PC-3 (cell line): ENCODE measurements at regions not wholly inside any gene's neighbourhood (a gene's known extent, or its start where the extent isn't known, plus 50 kb on each side); places are given as distances from the start of the nearest gene placed in this dataset.

Experiments used
- ATAC-seq: fragments of 200-7000 bp; cut with Tn5 transposase; 2 replicates; pipeline ENCODE4 v1.9.1; 2020; ENCODE audit warnings: mild to moderate bottlenecking, moderate library complexity
- BruUV-seq: library from RNA; stranded (reverse); fragments of 400-500 nt; replicated peaks from 2 replicates; lab custom pipeline; 2021; lab: Mats Ljungman, UMichigan
- CTCF ChIA-PET: fragments of 300-600 bp; sonication (Branson Sonifier 250); formaldehyde crosslinking; loops from one replicate; lab custom pipeline; 2022; ENCODE audit warnings: antibody characterized with exemption; lab: Charles Lee
- POLR2A ChIA-PET: fragments of 300-600 bp; sonication (Branson Sonifier 250); formaldehyde crosslinking; loops from one replicate; lab custom pipeline; 2022; ENCODE audit warnings: antibody characterized with exemption; ENCODE audit not compliant: unreplicated experiment; lab: Charles Lee
- DNase-seq: peaks from one replicate; pipeline ENCODE4 v3.0.0-alpha.2; 2015
- H2AFZ ChIP-seq: fragments of 300-600 bp; sonication (generic); 2 replicates; pipeline ENCODE4 v1.6.0; 2016; ENCODE audit warnings: antibody characterized with exemption, low read length
- H3F3A ChIP-seq: fragments of 300-600 bp; sonication (generic); one replicate; pipeline ENCODE4 v1.6.0; 2017; ENCODE audit warnings: antibody characterized with exemption, low read length, control low read depth, mild to moderate bottlenecking; ENCODE audit not compliant: unreplicated experiment
- H3K27ac ChIP-seq: fragments of 300-600 bp; sonication (generic); 2 replicates; pipeline ENCODE4 v1.5.1; 2016; ENCODE audit warnings: mild to moderate bottlenecking, low read length
- H3K27me3 ChIP-seq: fragments of 300-600 bp; sonication (generic); 2 replicates; pipeline ENCODE4 v1.6.1; 2016; ENCODE audit warnings: low read length, mixed read lengths
- H3K36me3 ChIP-seq: fragments of 300-600 bp; sonication (generic); 2 replicates; pipeline ENCODE4 v1.6.1; 2016; ENCODE audit warnings: low read depth, mixed run types, low read length, mixed read lengths
- H3K4me1 ChIP-seq: fragments of 300-600 bp; sonication (generic); 2 replicates; pipeline ENCODE4 v1.5.1; 2016; ENCODE audit warnings: low read length; ENCODE audit not compliant: insufficient read depth
- H3K4me2 ChIP-seq: fragments of 300-600 bp; sonication (generic); 2 replicates; pipeline ENCODE4 v1.6.0; 2016; ENCODE audit warnings: low read length
- H3K4me3 ChIP-seq: fragments of 300-600 bp; sonication (generic); 2 replicates; pipeline ENCODE4 v1.5.1; 2016; ENCODE audit warnings: mild to moderate bottlenecking, low read length, mixed read lengths
- H3K79me2 ChIP-seq: fragments of 300-600 bp; sonication (generic); 2 replicates; pipeline ENCODE4 v1.6.1; 2017; ENCODE audit warnings: low read length, mixed read lengths
- H3K9ac ChIP-seq: fragments of 300-600 bp; sonication (generic); 2 replicates; pipeline ENCODE4 v1.6.0; 2016; ENCODE audit warnings: mild to moderate bottlenecking, low read length
- H3K9me2 ChIP-seq: fragments of 300-600 bp; sonication (generic); replicated peaks from 2 replicates; pipeline ENCODE4 v1.6.1; 2016; ENCODE audit warnings: mixed run types, low read length, mixed read lengths
- H3K9me3 ChIP-seq: fragments of 300-600 bp; sonication (generic); 2 replicates; pipeline ENCODE4 v1.6.1; 2016; ENCODE audit warnings: low read length, mixed read lengths
- H4K20me1 ChIP-seq: fragments of 300-600 bp; sonication (generic); 2 replicates; pipeline ENCODE4 v1.6.1; 2016; ENCODE audit warnings: low read length, mixed read lengths
- EZH2 ChIP-seq: fragments of 300-600 bp; sonication (generic); IDR thresholded peaks from one replicate; pipeline ENCODE4 v1.6.1; 2017; ENCODE audit warnings: antibody characterized with exemption, mild to moderate bottlenecking, low read length; ENCODE audit not compliant: unreplicated experiment
- EZH2phosphoT487 ChIP-seq: fragments of 300-600 bp; sonication (generic); IDR thresholded peaks from 2 replicates; pipeline ENCODE4 v1.6.1; 2018; ENCODE audit warnings: mild to moderate bottlenecking, antibody characterized with exemption, low read length, borderline replicate concordance
- intact Hi-C: fragments of 100-400 bp; cut with micrococcal nuclease; formaldehyde crosslinking; loops from 2 replicates; pipeline ENCODE4 v1.9.0; 2023
- TF ChIP-seq, protein P1 (sequence below): fragments of 300-600 bp; sonication (generic); conservative IDR thresholded peaks from 2 replicates; pipeline ENCODE4 v1.5.1; 2017; ENCODE audit warnings: antibody characterized with exemption, low read depth, mild to moderate bottlenecking, low read length

DNA sequence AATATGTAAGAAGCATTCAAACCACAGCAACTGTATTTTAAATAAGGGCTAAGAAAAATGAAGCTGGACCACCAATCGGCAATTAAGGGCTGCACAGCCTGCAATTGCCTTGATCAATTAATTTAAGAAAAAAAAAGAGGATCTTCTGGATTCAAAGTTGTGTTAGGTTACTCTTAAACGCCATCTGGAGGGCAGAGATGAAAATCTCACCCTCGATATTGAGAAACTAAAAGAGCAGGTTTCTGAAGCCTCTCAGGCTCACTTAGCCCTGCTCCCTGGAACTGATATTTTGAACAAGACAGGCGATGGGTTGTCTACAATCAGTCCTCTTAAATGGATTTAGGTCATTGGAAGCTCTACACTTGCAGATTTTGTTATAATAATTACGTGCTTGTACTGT lies 579.4 kb downstream of the GRXCR1 start:
- H3K9me3 ChIP-seq, result no peaks in the 10 kb centered on the region
- DNase-seq (peak; percentile 9), ATAC-seq (no peak)
- no peaks in the 10 kb centered on the region for H4K20me1 ChIP-seq
- H3K27me3 ChIP-seq, result no peaks in the 10 kb centered on the region
- H3K9ac ChIP-seq, result no peak overlapping the region
- H3K4me2 ChIP-seq, result no peak overlapping the region
- no peak overlapping the region for H2AFZ ChIP-seq
- no peaks in the 10 kb centered on the region for H3K4me1 ChIP-seq
- no peaks in the 10 kb centered on the region for H3K79me2 ChIP-seq
- H3K27ac ChIP-seq, result no peak overlapping the region
- no peaks in the 10 kb centered on the region; the same call in 1 of the 2 replicates for H3K36me3 ChIP-seq
- no peak overlapping the region for H3K4me3 ChIP-seq
- no TSS peak for BruUV-seq
- H3F3A ChIP-seq, result no peaks in the 10 kb centered on the region
- CTCF ChIA-PET, result no interaction called here
- H3K9me2 ChIP-seq, result no peaks in the 10 kb centered on the region
- intact Hi-C loops, result no loop called here
- TF ChIP-seq, protein P1, sequence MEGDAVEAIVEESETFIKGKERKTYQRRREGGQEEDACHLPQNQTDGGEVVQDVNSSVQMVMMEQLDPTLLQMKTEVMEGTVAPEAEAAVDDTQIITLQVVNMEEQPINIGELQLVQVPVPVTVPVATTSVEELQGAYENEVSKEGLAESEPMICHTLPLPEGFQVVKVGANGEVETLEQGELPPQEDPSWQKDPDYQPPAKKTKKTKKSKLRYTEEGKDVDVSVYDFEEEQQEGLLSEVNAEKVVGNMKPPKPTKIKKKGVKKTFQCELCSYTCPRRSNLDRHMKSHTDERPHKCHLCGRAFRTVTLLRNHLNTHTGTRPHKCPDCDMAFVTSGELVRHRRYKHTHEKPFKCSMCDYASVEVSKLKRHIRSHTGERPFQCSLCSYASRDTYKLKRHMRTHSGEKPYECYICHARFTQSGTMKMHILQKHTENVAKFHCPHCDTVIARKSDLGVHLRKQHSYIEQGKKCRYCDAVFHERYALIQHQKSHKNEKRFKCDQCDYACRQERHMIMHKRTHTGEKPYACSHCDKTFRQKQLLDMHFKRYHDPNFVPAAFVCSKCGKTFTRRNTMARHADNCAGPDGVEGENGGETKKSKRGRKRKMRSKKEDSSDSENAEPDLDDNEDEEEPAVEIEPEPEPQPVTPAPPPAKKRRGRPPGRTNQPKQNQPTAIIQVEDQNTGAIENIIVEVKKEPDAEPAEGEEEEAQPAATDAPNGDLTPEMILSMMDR, result no peak; the same call in 1 of the 2 replicates
- POLR2A ChIA-PET, result no interaction called here

DNA sequence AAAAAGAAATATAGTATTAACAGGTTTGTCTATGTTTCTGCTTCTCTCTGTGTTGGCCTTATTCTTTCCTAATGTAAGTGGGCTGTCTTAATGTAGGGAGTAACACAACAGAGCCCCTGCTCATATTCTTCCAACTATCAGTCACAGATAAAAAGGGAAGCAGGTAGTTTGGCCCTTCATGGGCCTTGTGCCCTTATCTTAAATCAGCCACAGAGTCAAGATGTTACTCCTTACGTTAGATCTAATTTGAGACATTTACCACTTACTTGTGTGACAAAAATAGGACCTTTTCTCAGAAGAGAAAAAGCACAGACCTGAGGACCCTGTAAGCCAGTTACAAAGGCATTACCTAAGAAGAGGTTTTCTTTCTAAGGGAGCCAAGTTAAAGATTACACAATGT lies 589.0 kb downstream of the GRXCR1 start:
- Histone ChIP-seq H4K20me1 (no peaks in the 10 kb centered on the region), H3K4me3 (no peak overlapping the region), H2AFZ (no peak overlapping the region), H3K4me1 (no peaks in the 10 kb centered on the region), H3K9ac (no peak overlapping the region), H3K27me3 (no peaks in the 10 kb centered on the region), H3K4me2 (no peak overlapping the region), H3K9me3 (no peaks in the 10 kb centered on the region), H3F3A (no peaks in the 10 kb centered on the region), H3K9me2 (no peaks in the 10 kb centered on the region), H3K36me3 (no peaks in the 10 kb centered on the region), H3K27ac (no peak overlapping the region), H3K79me2 (no peaks in the 10 kb centered on the region)
- intact Hi-C loops, result no loop called here
- ChIA-PET CTCF (no interaction called here), POLR2A (no interaction called here)
- TF ChIP-seq, protein P1, result no peak
- no TSS peak for BruUV-seq
- ATAC-seq (no peak), DNase-seq (no peak)

DNA sequence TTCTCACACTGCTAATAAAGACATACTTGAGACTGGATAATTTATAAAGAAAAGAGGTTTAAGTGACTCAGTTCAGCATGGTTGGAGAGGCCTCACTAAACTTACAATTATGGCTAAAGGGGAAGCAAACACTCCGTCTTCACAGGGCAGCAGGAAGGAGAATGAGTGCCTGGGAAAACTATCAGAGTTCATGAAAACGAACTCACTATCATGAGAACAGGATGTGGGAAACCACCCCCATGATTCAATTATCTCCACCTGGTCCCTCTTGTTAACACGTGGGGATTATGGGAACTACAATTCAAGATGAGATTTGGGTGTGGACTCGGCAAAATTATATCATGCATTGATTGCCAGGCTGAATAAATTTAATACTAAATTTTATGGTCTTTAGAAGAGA lies 592.7 kb downstream of the GRXCR1 start:
- Histone ChIP-seq H3K4me1 (no peaks in the 10 kb centered on the region), H3K4me2 (no peak overlapping the region), H3K9me2 (no peaks in the 10 kb centered on the region), H3F3A (no peaks in the 10 kb centered on the region), H3K9ac (no peak overlapping the region), H2AFZ (no peak overlapping the region), H3K4me3 (no peak overlapping the region), H3K79me2 (no peaks in the 10 kb centered on the region), H3K9me3 (no peaks in the 10 kb centered on the region), H3K27ac (no peak overlapping the region), H4K20me1 (no peaks in the 10 kb centered on the region), H3K27me3 (no peaks in the 10 kb centered on the region), H3K36me3 (no peaks in the 10 kb centered on the region)
- intact Hi-C loops, result no loop called here
- DNase-seq (no peak), ATAC-seq (no peak)
- TF ChIP-seq, protein P1, result no peak
- no peak for TF ChIP-seq EZH2
- TF ChIP-seq EZH2phosphoT487, result no peak
- BruUV-seq, result no TSS peak
- CTCF ChIA-PET, result no interaction called here
- POLR2A ChIA-PET, result no interaction called here
